Cardiac fibroblast (primary cell): ENCODE measurements at regions not wholly inside any gene's neighbourhood (a gene's known extent, or its start where the extent isn't known, plus 50 kb on each side); places are given as distances from the start of the nearest gene placed in this dataset.
"Not testable (repeated sequence)": the region's sequence is repeated elsewhere in the genome, so short reads cannot be mapped to it uniquely, and the experiment has no call there.

ENCODE experiments used
- DNase-seq, 2 donors: peaks; one replicate each; pipeline versions ENCODE4 v3.0.0 to v3.0.0-alpha.2; 2010; ENCODE audit warnings: low read depth in 2 of 2
- H3K4me3 ChIP-seq, 2 donors: replicated peaks in 1 of 2; 1 replicate in 1 of 2; 2 replicates in 1 of 2; pipeline ENCODE4 v1.5.1; 2011; ENCODE audit warnings: low read depth in 2 of 2, low read length in 2 of 2, mild to moderate bottlenecking in 2 of 2, moderate library complexity in 1 of 2
- TF ChIP-seq, protein P1 (sequence below): IDR thresholded peaks from one replicate; pipeline ENCODE4 v1.5.1; 2011; ENCODE audit warnings: low read depth, mild to moderate bottlenecking, low read length, inconsistent platforms

DNA sequence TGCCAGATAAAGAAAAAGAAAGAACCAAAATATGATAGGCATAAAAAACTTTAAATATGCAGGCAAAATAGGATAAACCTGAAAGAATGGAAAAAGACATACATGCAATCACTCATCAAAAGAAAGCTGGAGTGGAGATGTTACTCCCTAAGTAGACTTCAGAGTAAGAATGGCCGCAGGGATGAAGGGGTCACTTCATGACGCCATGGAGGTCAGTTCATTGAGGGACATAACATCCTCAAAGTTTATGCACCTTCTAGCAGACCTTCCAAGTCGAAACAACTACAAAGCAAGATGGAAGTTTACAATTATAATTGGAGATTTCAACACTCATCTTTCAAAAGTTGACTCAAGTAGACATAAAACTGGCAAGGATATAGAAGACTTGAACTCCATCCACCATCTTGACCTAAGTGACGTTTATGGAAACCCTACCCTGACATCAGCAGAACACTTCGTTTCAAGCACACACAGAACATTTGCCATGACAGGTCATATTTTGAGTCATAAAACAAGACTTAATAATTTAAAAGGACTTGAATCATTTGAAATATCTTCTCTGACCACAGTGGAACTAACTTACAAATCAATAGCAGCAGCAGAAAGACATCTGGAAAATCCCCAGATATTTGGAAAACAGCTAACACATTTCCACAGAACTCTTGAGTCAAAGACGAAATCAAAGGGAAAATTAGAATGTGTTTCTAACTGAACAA, 106.0 kb upstream of the LRPAP1 start:
- TF ChIP-seq, protein P1, sequence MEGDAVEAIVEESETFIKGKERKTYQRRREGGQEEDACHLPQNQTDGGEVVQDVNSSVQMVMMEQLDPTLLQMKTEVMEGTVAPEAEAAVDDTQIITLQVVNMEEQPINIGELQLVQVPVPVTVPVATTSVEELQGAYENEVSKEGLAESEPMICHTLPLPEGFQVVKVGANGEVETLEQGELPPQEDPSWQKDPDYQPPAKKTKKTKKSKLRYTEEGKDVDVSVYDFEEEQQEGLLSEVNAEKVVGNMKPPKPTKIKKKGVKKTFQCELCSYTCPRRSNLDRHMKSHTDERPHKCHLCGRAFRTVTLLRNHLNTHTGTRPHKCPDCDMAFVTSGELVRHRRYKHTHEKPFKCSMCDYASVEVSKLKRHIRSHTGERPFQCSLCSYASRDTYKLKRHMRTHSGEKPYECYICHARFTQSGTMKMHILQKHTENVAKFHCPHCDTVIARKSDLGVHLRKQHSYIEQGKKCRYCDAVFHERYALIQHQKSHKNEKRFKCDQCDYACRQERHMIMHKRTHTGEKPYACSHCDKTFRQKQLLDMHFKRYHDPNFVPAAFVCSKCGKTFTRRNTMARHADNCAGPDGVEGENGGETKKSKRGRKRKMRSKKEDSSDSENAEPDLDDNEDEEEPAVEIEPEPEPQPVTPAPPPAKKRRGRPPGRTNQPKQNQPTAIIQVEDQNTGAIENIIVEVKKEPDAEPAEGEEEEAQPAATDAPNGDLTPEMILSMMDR, result no peak

DNA sequence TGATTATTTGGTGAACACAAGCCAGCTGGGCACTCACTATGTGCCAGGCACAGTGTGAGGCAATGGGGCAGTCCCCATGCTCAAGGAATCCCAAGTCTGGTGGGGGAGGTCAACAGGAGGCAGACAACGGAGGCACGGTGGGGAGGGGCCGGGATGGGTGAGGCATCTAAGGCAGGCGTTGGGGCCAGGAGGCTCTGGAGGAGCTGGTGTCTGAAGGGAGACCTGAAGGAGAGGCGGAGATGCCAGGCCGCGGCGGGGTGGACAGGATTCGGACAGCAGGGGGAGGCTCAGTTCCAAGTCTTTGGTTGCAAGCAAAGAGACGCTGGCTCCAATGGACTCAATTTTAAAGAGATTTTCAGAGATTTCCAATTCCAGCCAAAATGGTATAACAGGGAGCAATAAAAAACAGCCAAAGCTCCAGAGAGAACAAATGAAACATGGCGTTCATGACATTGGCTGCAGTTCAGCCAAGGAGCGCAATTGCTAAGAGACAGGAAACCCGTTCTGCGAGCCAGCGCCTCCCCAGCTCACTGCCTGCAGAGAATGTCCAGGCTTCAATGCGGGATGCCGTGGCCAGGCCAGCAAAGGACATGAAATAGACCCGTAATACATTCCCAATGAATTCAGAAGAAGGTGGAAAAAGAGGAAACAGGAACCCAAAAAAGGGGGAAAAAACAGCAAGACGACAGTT, 105.2 kb upstream of the LRPAP1 start:
- no peak overlapping the region for H3K4me3 ChIP-seq
- no peak for DNase-seq
- TF ChIP-seq, protein P1, result no peak

More for the DNA sequence above, 106.0 kb upstream of the LRPAP1 start:
- H3K4me3 ChIP-seq, result no peak overlapping the region
- DNase-seq, result no peak

DNA sequence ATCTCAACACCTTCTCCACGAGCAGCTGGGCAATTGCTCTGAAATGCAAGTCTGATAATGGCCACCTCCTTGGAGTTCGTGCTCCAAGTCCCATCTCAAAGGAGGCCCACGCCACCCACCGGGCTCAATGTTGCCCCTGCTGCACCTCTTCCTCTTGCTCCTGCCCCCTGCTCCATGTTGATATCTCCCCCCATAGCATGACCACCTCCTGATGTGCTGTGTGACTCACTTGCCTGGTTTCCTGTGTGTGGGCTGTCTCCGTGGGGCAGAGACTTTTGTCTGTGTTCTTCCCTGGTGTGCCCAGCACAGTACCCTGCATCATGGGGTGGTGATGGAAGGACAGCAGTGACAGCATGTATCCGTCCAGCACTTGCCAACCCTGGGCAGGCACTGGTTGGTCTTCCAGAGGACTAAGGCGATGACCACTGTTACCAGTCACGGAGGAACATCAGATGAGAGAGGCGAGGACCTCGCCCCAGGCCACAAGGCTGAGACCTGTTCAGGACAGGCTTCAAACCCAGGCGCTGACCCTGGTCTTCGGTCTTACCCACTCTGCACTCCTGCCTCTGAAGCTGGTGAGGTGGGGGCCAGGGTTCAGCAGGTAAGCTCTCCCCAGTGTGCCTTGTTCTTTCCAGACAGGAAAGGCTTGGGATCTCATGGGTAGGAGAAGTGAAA, 104.6 kb upstream of the LRPAP1 start:
- no peak overlapping the region for H3K4me3 ChIP-seq
- DNase-seq, result no peak
- TF ChIP-seq, protein P1, result no peak

DNA sequence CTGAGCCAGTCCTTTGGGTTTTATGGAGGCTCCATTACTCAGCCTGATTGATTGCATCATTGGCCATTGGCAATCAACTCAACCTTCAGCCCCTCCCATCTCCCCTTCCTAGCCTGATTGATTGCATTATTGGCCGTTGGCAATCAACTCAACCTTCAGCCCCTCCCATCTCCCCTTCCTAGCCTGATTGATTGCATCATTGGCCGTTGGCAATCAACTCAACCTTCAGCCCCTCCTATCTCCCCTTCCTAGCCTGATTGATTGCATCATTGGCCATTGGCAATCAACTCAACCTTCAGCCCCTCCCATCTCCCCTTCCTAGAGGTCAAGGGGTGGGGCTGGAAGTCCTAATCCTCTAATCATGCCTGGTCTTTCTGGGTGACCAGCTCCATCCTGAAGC, 103.8 kb upstream of the LRPAP1 start:
- DNase-seq, H3K4me3 ChIP-seq: not testable (repeated sequence)

DNA sequence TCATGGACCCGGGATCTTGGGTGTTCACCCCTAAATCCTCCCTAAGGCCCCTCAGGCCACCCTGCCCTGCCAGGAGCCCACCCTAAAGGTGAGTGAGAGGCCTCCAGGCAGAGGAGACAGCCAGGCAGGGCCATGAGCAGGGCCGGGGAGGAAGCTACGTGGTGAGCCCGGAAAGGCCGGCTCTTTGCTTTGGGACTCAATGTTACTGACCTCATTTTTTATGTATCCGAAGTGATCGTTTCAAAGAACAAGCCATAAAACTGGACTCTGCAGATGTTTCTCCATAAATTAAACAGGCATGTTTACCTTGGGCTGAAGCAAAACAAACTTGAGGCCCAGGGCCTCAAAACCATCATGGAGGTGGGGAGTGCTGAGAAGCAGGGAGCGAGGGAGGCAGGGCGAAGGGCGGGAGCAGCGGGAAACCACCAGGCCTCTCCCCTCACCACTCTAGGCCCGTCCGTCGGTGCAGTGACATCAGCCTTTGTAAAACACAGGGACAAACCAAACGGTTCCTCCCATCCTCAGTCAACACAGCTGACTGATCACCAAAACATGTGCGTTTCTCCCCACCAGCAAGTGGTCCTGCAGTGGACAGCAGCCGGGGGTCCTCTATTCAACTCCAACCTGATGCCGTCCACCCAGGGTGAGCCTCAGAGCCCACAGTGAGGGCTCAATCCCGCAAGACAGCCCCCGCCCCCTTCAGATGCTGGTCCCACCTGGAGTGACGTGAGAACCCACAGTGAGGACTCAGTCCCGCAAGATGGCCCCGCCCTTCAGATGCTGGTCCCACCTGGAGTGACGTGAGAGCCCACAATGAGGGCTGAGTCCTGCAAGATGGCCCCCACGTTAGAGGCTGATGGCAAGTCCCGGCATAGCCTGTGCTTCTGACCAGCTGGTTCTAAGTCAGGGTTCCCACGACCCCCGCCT, 102.9 kb upstream of the LRPAP1 start:
- H3K4me3 ChIP-seq, result no peak overlapping the region
- TF ChIP-seq, protein P1, result no peak
- no peak for DNase-seq

DNA sequence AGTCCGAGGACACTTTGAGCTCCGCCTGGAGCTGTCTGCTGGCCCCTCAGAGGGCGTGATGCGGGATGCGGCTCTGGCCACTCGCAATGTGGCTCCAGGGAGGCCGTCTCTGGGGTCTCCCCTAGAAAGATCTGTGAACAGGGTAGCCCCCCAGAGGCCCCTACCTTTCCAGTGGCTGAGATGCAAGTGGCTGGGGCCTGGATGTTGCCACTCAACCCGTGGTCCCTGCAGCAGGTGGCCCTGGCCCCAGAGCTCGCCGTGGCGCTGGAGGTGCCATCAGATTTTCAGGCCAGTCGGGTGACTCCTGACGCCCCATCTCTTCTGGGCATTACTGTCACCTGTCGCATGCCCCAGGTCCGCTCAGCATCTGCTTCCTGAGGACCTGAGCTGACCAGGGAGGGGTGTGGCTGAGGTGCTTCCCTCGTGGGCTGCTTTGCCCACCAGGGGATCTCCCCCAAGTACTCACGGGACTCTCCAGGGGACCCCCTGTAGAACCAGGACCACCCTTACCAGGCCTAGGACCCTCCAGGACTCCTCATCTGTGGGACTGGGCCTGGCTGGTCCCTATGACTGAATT, 102.1 kb upstream of the LRPAP1 start:
- no peak overlapping the region for H3K4me3 ChIP-seq
- TF ChIP-seq, protein P1, result no peak
- no peak for DNase-seq

DNA sequence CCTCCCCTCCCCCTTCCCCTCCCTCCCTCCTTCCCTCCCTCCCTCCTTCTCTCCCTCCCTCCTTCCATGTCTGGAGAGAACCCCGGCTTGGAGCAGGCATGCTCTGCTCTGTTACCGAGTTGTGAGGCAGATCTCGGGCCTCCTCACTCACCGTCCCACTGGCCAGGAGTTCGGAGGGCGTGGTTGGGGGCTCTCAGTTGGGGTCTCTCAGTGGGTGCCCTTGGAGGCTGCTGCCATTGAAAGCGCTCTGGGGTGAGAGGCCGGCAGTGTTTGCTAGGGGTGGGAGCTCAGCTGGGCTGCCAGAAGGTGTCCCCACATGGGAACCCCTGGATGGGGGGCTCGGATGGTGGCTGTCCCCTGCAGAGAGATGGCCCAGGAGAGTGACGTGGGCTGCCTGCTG, 101.1 kb upstream of the LRPAP1 start:
- not testable (repeated sequence) for DNase-seq, H3K4me3 ChIP-seq

DNA sequence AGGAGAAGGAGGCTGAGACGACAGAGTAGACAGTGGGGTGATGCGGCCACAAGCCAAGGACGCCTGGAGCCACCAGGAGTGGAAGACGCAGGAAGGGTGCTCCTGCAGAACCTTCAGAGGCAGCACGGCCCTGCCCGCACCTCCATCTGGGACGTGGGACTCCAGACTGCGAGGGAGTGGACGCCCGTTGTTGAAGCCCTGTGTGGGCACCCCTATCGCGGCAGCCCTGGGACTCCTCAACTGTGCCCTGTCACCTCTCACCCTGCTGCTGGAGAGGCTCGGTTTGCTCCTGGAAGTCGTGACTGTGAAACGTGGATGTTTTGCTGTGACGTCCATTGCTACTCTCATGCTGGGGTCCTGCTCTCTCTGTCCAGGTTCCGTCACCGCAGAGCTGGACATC, 100.6 kb upstream of the LRPAP1 start:
- not testable (repeated sequence) for DNase-seq

DNA sequence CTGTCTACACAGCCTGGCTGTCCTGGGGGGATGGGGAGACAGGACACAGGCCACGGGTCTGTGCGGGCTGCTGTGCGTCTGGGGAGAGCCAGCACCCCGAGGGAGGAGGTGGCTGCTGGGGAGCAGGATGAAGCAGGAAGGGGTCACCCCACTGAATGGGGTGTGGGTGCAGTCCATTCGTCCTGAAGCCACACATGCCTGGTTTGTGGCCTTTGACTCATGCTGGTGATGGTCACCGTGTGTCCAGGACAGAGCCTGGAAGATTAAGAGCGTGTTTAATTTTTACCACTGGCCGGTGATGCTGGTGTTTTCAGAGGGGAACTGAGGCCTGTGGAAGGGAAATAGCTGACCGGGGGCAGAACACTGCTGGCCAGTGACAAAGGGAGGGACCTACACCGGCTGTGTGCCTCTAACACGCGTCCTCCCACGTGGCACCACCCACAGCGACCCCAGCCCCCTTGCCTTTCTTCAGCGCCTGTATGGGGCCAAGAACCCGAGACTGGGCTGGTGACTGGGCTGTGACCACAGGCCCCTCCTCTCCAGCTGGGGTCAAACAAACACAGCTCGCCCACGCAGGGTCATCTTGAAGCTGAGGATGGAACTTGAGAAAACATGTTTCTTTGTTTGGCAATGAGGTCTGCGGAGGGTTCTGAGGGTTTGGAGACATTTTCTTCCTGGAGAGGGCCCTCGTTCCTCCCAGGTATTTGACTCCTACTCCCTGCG, 99.5 kb upstream of the LRPAP1 start:
- not testable (repeated sequence) for DNase-seq, H3K4me3 ChIP-seq

More for the DNA sequence above, 100.6 kb upstream of the LRPAP1 start:
- H3K4me3 ChIP-seq, result not testable (repeated sequence)
